HFFc6 (cell line): ENCODE measurements at regions not wholly inside any gene's neighbourhood (a gene's known extent, or its start where the extent isn't known, plus 50 kb on each side); places are given as distances from the start of the nearest gene placed in this dataset.

Experiments
- DNase-seq: peaks from one replicate; pipeline ENCODE4 v3.0.0-alpha.2; 2018
- H3K27ac Mint-ChIP-seq: 2 replicates; pipeline ENCODE4 v1.8.0; 2020; ENCODE audit warnings: mild to moderate bottlenecking, mixed read lengths
- H3K27me3 Mint-ChIP-seq: 2 replicates; pipeline ENCODE4 v1.8.0; 2021; ENCODE audit warnings: mild to moderate bottlenecking, moderate library complexity, mixed read lengths; ENCODE audit not compliant: insufficient read depth
- H3K36me3 Mint-ChIP-seq: 2 replicates; pipeline ENCODE4 v1.8.0; 2021; ENCODE audit warnings: low read depth, mixed read lengths
- H3K4me1 Mint-ChIP-seq: 2 replicates; pipeline ENCODE4 v1.8.0; 2020; ENCODE audit warnings: low read depth, mixed read lengths
- H3K4me3 Mint-ChIP-seq: 2 replicates; pipeline ENCODE4 v1.8.0; 2020; ENCODE audit warnings: mild to moderate bottlenecking, moderate library complexity, mixed read lengths
- H3K9me3 Mint-ChIP-seq: 2 replicates; pipeline ENCODE4 v1.8.0; 2020; ENCODE audit warnings: mild to moderate bottlenecking, mixed read lengths
- TF ChIP-seq, protein P1 (sequence below): fragments of 200-600 bp; sonication (generic); IDR thresholded peaks from 2 replicates; pipeline ENCODE4 v1.5.0; 2021; ENCODE audit warnings: antibody characterized with exemption, mild to moderate bottlenecking

DNA sequence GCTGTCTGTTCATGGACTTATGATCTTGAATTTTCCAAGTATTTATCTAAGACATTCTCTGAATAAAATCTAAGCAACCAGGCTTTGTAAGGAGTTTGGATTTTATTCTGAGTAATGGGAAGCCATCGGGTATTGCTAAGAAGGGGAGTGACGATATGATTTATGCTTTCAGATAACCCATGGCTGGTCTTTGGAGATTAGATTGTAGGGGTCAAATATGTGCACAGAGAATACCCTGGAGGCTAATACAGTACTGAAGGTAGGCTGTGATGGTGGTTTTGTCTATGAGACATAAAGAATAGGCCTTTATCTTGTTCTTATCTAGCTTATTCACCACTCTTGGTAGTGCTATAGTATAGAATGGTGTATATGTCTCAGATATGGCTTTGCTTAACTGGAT lies 60.0 kb upstream of the C5orf46 start:
- H3K27ac Mint-ChIP-seq: no peak overlapping the region
- TF ChIP-seq, protein P1, sequence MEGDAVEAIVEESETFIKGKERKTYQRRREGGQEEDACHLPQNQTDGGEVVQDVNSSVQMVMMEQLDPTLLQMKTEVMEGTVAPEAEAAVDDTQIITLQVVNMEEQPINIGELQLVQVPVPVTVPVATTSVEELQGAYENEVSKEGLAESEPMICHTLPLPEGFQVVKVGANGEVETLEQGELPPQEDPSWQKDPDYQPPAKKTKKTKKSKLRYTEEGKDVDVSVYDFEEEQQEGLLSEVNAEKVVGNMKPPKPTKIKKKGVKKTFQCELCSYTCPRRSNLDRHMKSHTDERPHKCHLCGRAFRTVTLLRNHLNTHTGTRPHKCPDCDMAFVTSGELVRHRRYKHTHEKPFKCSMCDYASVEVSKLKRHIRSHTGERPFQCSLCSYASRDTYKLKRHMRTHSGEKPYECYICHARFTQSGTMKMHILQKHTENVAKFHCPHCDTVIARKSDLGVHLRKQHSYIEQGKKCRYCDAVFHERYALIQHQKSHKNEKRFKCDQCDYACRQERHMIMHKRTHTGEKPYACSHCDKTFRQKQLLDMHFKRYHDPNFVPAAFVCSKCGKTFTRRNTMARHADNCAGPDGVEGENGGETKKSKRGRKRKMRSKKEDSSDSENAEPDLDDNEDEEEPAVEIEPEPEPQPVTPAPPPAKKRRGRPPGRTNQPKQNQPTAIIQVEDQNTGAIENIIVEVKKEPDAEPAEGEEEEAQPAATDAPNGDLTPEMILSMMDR: no peak
- H3K36me3 Mint-ChIP-seq: no peaks in the 10 kb centered on the region

DNA sequence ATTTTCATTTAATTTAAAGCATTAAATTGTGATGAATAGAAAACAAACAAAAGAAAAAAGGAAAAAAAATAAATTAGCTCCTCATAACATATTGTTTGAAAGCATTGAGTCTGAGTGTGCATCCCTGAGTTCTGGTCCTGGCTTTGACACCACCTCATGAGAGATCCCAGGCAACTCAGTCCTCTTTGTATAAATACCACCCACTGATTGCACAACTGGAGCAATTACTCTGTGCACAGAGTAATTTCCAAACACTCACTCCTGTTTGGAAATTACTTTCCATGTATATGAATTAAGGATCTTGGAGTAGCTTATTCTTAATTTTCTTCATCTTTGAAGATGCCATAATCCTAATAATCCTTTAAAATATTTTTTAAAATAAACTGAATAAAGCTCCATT lies 59.4 kb upstream of the C5orf46 start:
- no peak for DNase-seq
- H3K27ac Mint-ChIP-seq: no peak overlapping the region
- H3K4me3 Mint-ChIP-seq: no peak overlapping the region

More for the DNA sequence above, 60.0 kb upstream of the C5orf46 start:
- peaks cover 9% of the 10 kb centered on the region for H3K9me3 Mint-ChIP-seq
- H3K27me3 Mint-ChIP-seq: no peaks in the 10 kb centered on the region; the same call in none of the 2 replicates
- no peaks in the 10 kb centered on the region for H3K4me1 Mint-ChIP-seq
- DNase-seq: no peak
- no peak overlapping the region for H3K4me3 Mint-ChIP-seq

DNA sequence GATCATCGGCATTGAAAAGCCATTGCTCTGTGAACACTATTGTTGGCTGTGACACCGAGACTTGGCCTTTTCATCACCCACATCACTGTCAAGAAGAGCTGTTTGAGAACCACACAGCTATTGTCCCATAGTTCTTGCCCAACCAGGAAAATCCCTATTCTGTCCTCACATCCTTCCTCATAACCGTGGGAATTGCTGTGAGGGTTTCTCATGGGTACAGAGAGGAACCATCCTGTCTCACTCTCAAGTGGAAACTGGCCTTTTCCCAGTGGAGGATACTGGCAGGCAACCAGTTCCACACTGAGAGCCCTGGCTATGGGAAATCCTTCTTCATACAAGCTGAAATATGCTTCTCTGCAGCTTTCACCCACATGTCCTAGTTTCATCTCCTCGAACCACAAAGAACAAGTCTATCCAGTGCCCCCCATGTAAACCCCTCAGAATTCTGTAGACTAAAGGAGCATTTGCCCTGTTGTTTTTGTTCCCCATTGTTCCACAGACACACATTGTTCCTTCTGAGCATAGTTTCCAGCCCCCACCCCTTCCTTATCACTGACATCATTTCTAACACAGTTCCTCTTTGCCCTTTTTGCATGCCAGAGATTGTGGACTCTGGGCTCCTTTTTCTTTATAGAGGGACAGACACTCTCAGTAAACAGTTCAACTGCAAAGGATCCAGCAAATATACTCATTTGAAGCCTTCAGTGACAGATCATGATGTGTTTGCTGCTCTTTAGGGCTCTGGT lies 57.8 kb upstream of the C5orf46 start:
- no peak for DNase-seq
- no peaks in the 10 kb centered on the region; the same call in 1 of the 2 replicates for H3K27me3 Mint-ChIP-seq
- no peaks in the 10 kb centered on the region for H3K36me3 Mint-ChIP-seq
- H3K4me3 Mint-ChIP-seq: no peak overlapping the region
- TF ChIP-seq, protein P1: no peak
- no peaks in the 10 kb centered on the region for H3K4me1 Mint-ChIP-seq
- H3K27ac Mint-ChIP-seq: no peak overlapping the region
- H3K9me3 Mint-ChIP-seq: peaks cover 3% of the 10 kb centered on the region

More for the DNA sequence above, 59.4 kb upstream of the C5orf46 start:
- TF ChIP-seq, protein P1: no peak
- no peaks in the 10 kb centered on the region; the same call in 1 of the 2 replicates for H3K27me3 Mint-ChIP-seq
- H3K9me3 Mint-ChIP-seq: peaks cover 9% of the 10 kb centered on the region
- no peaks in the 10 kb centered on the region for H3K4me1 Mint-ChIP-seq
- H3K36me3 Mint-ChIP-seq: no peaks in the 10 kb centered on the region

DNA sequence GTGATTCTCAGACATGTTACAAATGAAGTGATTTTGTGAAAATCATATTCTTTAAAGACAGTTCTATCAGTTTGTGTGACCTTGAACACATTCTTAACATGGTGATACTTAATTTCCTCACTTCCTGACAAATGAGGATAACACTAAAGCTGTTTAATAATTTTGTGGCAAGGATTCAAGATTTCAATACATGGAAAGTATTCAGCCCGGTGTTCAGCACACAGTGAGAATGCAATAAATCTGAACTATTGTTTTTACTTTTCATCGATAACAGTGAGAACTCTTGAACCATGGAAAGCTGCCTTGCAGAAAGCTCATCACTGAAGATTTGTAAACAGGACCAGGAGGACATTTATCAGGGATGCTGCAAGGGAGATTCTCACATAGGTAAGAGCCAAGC lies 57.1 kb upstream of the C5orf46 start:
- no peaks in the 10 kb centered on the region for H3K36me3 Mint-ChIP-seq
- no peak overlapping the region for H3K4me3 Mint-ChIP-seq
- H3K27me3 Mint-ChIP-seq: no peaks in the 10 kb centered on the region; the same call in 1 of the 2 replicates
- no peaks in the 10 kb centered on the region for H3K4me1 Mint-ChIP-seq
- peaks cover 3% of the 10 kb centered on the region for H3K9me3 Mint-ChIP-seq
- no peak for DNase-seq
- no peak overlapping the region for H3K27ac Mint-ChIP-seq
- TF ChIP-seq, protein P1: no peak

DNA sequence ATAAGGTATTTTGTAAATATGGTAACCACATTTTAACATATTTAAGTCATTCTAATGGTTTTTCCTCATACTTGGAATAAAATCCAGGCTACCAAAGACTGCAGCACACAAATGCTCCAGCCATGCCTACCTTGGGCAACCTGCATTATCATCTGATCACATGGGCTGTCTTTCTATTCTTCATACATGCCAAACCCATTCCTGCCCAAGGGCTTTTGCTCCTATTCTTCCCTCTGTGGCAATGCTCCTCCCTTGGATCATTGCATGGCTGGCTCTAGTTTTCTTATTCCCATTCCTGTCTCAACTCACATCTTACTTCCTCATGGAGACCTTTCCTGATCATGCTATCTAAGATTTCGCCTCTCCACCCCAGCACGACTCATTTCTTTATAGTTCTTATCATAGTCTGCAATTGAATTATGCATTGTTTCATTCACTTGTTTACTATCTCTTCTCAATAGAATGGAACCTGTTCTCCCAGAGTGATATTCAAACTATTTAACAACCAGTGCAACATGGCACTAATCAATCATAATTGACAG lies 54.9 kb upstream of the C5orf46 start:
- no peaks in the 10 kb centered on the region; the same call in 1 of the 2 replicates for H3K27me3 Mint-ChIP-seq
- DNase-seq: no peak
- H3K36me3 Mint-ChIP-seq: no peaks in the 10 kb centered on the region
- no peaks in the 10 kb centered on the region for H3K4me1 Mint-ChIP-seq
- TF ChIP-seq, protein P1: no peak
- H3K4me3 Mint-ChIP-seq: no peak overlapping the region
- H3K9me3 Mint-ChIP-seq: peaks cover 3% of the 10 kb centered on the region
- H3K27ac Mint-ChIP-seq: no peak overlapping the region
